GM23338 (cell line): ENCODE measurements at regions not wholly inside any gene's neighbourhood (a gene's known extent, or its start where the extent isn't known, plus 50 kb on each side); places are given as distances from the start of the nearest gene placed in this dataset.

Experiments used
- ATAC-seq: fragments of 200-7000 bp; cut with Tn5 transposase; 3 replicates; pipeline ENCODE4 v1.9.1; 2020
- DNase-seq: peaks from one replicate; pipeline ENCODE4 v3.0.0-alpha.2; 2015; ENCODE audit warnings: low spot score
- H2AFZ ChIP-seq: fragments of 200-600 bp; sonication (generic); 2 replicates; pipeline ENCODE4 v1.8.0; 2016; ENCODE audit warnings: antibody characterized with exemption, mild to moderate bottlenecking, moderate library complexity
- H3F3A ChIP-seq: fragments of 200-600 bp; sonication (generic); replicated peaks from 2 replicates; pipeline ENCODE4 v1.8.0; 2017; ENCODE audit warnings: antibody characterized with exemption, mixed run types, low read depth
- H3K27ac ChIP-seq: fragments of 200-600 bp; sonication (generic); 2 replicates; pipeline ENCODE4 v1.6.1; 2016; ENCODE audit warnings: low read depth
- H3K27me3 ChIP-seq: fragments of 200-600 bp; sonication (generic); 2 replicates; pipeline ENCODE4 v1.8.0; 2016; ENCODE audit warnings: mild to moderate bottlenecking, mixed run types, moderate library complexity; ENCODE audit not compliant: insufficient read depth
- H3K36me3 ChIP-seq: fragments of 200-600 bp; sonication (generic); 2 replicates; pipeline ENCODE4 v1.8.0; 2016; ENCODE audit warnings: mild to moderate bottlenecking; ENCODE audit not compliant: insufficient read depth
- H3K4me1 ChIP-seq: fragments of 200-600 bp; sonication (generic); 2 replicates; pipeline ENCODE4 v1.8.0; 2016; ENCODE audit warnings: mild to moderate bottlenecking, moderate library complexity; ENCODE audit not compliant: insufficient read depth
- H3K4me2 ChIP-seq: fragments of 200-600 bp; sonication (generic); 2 replicates; pipeline ENCODE4 v1.7.1; 2017; ENCODE audit warnings: mixed run types
- H3K4me3 ChIP-seq: fragments of 200-600 bp; sonication (generic); 2 replicates; pipeline ENCODE4 v1.6.1; 2016; ENCODE audit warnings: mixed run types
- H3K79me2 ChIP-seq: fragments of 200-600 bp; sonication (generic); replicated peaks from 2 replicates; pipeline ENCODE4 v1.8.0; 2017; ENCODE audit warnings: mild to moderate bottlenecking; ENCODE audit not compliant: insufficient read depth
- H3K9me2 ChIP-seq: fragments of 200-600 bp; sonication (generic); 2 replicates; pipeline ENCODE4 v1.8.0; 2017; ENCODE audit not compliant: insufficient read depth
- H4K20me1 ChIP-seq: fragments of 200-600 bp; sonication (generic); replicated peaks from 2 replicates; pipeline ENCODE4 v1.8.0; 2017; ENCODE audit warnings: mild to moderate bottlenecking; ENCODE audit not compliant: insufficient read depth
- H3K27ac Mint-ChIP-seq: 2 replicates; pipeline ENCODE4 v1.8.0; 2020; ENCODE audit warnings: inconsistent platforms, mild to moderate bottlenecking, moderate library complexity, mixed read lengths
- H3K27me3 Mint-ChIP-seq: 3 replicates; pipeline ENCODE4 v1.8.0; 2022; ENCODE audit warnings: low read depth, mild to moderate bottlenecking, moderate library complexity, mixed read lengths, inconsistent platforms; ENCODE audit not compliant: insufficient read depth, poor library complexity
- H3K36me3 Mint-ChIP-seq: 3 replicates; pipeline ENCODE4 v1.8.0; 2021; ENCODE audit warnings: low read depth, mild to moderate bottlenecking, inconsistent platforms, moderate library complexity, mixed read lengths
- H3K4me1 Mint-ChIP-seq: 3 replicates; pipeline ENCODE4 v1.8.0; 2020; ENCODE audit warnings: mild to moderate bottlenecking, inconsistent platforms, mixed read lengths
- H3K4me3 Mint-ChIP-seq: 3 replicates; pipeline ENCODE4 v1.8.0; 2021; ENCODE audit warnings: moderate library complexity, mild to moderate bottlenecking, inconsistent platforms, mixed read lengths
- H3K9me3 Mint-ChIP-seq: 3 replicates; pipeline ENCODE4 v1.8.0; 2020; ENCODE audit warnings: moderate library complexity, mild to moderate bottlenecking, inconsistent platforms, mixed read lengths
- CREB1 ChIP-seq: fragments of 250-450 bp; sonication (Bioruptor Pico); IDR thresholded peaks from 2 replicates; pipeline ENCODE4 v1.5.0; 2020; ENCODE audit warnings: low read depth, mild to moderate bottlenecking, moderate library complexity
- EZH2phosphoT487 ChIP-seq: fragments of 200-600 bp; sonication (generic); IDR thresholded peaks from one replicate; pipeline ENCODE4 v1.8.1; 2018; ENCODE audit warnings: antibody characterized with exemption; ENCODE audit not compliant: unreplicated experiment
- JUNB ChIP-seq: IDR thresholded peaks from one replicate; pipeline ENCODE4 v1.6.1; 2016; ENCODE audit warnings: antibody characterized with exemption; ENCODE audit not compliant: unreplicated experiment
- NANOG ChIP-seq: IDR thresholded peaks from 2 replicates; pipeline ENCODE4 v1.6.1; 2016; ENCODE audit warnings: antibody characterized with exemption, borderline replicate concordance
- STAT1 ChIP-seq: IDR thresholded peaks from one replicate; pipeline ENCODE4 v1.6.1; 2016; ENCODE audit warnings: antibody characterized with exemption; ENCODE audit not compliant: unreplicated experiment
- ZNF331 ChIP-seq: fragments of 250-450 bp; sonication (Bioruptor Pico); IDR thresholded peaks from 2 replicates; pipeline ENCODE4 v1.5.0; 2020; ENCODE audit warnings: low read depth, mild to moderate bottlenecking, moderate library complexity
- TF ChIP-seq, protein P1 (sequence below), 2 experiments: fragments of 200-600 bp in 1 of 2; sonication (generic) in 1 of 2; conservative IDR thresholded peaks; 2 replicates each; pipeline versions ENCODE4 v1.5.1 to v1.6.1; 2016 to 2017; ENCODE audit warnings: antibody characterized with exemption in 2 of 2, low read depth in 2 of 2, mild to moderate bottlenecking in 2 of 2, moderate library complexity in 1 of 2
- TF ChIP-seq, protein P2 (sequence below): IDR thresholded peaks from one replicate; pipeline ENCODE4 v1.6.1; 2018; ENCODE audit warnings: antibody characterized with exemption; ENCODE audit not compliant: unreplicated experiment
- TF ChIP-seq, protein P3 (sequence below): IDR thresholded peaks from 2 replicates; pipeline ENCODE4 v1.6.1; 2016; ENCODE audit warnings: antibody characterized with exemption

DNA sequence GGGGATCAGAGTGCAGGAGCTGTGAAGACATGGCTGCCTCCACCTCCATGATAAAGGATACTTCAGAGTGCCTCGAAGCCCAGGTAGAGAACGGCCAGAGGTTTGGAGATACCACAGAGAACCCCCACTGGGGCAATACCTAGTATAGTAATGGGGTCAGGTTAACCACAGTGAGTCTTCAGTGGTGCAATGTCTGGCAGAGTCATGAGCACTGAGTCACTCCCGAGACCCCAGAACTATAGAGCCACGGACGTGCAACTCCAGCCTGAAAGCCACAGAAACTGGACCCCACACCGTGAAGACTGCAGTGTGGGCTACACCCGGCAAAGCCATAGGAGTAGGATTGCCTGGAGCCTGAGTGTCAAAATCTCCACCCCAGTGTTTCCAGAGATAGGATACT lies 746.6 kb downstream of the CBLN2 start:
- H3K27me3 Mint-ChIP-seq = peaks cover 2% of the 10 kb centered on the region
- Histone ChIP-seq H3K27ac (no peak overlapping the region), H3K9me2 (no peaks in the 10 kb centered on the region), H3K4me3 (no peak overlapping the region), H3K36me3 (no peaks in the 10 kb centered on the region; the same call in 1 of the 2 replicates), H3K79me2 (no peaks in the 10 kb centered on the region), H3K27me3 (no peaks in the 10 kb centered on the region), H4K20me1 (no peaks in the 10 kb centered on the region), H3K4me2 (no peak overlapping the region), H3F3A (no peaks in the 10 kb centered on the region), H3K4me1 (no peaks in the 10 kb centered on the region), H2AFZ (no peak overlapping the region)
- TF ChIP-seq STAT1 (no peak), JUNB (no peak), NANOG (no peak), CREB1 (no peak), EZH2phosphoT487 (no peak)
- TF ChIP-seq, protein P1, sequence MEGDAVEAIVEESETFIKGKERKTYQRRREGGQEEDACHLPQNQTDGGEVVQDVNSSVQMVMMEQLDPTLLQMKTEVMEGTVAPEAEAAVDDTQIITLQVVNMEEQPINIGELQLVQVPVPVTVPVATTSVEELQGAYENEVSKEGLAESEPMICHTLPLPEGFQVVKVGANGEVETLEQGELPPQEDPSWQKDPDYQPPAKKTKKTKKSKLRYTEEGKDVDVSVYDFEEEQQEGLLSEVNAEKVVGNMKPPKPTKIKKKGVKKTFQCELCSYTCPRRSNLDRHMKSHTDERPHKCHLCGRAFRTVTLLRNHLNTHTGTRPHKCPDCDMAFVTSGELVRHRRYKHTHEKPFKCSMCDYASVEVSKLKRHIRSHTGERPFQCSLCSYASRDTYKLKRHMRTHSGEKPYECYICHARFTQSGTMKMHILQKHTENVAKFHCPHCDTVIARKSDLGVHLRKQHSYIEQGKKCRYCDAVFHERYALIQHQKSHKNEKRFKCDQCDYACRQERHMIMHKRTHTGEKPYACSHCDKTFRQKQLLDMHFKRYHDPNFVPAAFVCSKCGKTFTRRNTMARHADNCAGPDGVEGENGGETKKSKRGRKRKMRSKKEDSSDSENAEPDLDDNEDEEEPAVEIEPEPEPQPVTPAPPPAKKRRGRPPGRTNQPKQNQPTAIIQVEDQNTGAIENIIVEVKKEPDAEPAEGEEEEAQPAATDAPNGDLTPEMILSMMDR (conservative IDR thresholded peaks at IDR 0.05; ENCODE audit: low read depth in 2 of 2) = no peak
- TF ChIP-seq, protein P2, sequence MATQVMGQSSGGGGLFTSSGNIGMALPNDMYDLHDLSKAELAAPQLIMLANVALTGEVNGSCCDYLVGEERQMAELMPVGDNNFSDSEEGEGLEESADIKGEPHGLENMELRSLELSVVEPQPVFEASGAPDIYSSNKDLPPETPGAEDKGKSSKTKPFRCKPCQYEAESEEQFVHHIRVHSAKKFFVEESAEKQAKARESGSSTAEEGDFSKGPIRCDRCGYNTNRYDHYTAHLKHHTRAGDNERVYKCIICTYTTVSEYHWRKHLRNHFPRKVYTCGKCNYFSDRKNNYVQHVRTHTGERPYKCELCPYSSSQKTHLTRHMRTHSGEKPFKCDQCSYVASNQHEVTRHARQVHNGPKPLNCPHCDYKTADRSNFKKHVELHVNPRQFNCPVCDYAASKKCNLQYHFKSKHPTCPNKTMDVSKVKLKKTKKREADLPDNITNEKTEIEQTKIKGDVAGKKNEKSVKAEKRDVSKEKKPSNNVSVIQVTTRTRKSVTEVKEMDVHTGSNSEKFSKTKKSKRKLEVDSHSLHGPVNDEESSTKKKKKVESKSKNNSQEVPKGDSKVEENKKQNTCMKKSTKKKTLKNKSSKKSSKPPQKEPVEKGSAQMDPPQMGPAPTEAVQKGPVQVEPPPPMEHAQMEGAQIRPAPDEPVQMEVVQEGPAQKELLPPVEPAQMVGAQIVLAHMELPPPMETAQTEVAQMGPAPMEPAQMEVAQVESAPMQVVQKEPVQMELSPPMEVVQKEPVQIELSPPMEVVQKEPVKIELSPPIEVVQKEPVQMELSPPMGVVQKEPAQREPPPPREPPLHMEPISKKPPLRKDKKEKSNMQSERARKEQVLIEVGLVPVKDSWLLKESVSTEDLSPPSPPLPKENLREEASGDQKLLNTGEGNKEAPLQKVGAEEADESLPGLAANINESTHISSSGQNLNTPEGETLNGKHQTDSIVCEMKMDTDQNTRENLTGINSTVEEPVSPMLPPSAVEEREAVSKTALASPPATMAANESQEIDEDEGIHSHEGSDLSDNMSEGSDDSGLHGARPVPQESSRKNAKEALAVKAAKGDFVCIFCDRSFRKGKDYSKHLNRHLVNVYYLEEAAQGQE = no peak
- TF ChIP-seq, protein P3, sequence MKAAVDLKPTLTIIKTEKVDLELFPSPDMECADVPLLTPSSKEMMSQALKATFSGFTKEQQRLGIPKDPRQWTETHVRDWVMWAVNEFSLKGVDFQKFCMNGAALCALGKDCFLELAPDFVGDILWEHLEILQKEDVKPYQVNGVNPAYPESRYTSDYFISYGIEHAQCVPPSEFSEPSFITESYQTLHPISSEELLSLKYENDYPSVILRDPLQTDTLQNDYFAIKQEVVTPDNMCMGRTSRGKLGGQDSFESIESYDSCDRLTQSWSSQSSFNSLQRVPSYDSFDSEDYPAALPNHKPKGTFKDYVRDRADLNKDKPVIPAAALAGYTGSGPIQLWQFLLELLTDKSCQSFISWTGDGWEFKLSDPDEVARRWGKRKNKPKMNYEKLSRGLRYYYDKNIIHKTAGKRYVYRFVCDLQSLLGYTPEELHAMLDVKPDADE = no peak
- no peak overlapping the region for H3K4me3 Mint-ChIP-seq
- ATAC-seq (no peak), DNase-seq (no peak)
- H3K4me1 Mint-ChIP-seq = no peaks in the 10 kb centered on the region
- H3K36me3 Mint-ChIP-seq = peaks cover 20% of the 10 kb centered on the region
- H3K9me3 Mint-ChIP-seq = peaks cover 78% of the 10 kb centered on the region
- no peak overlapping the region for H3K27ac Mint-ChIP-seq

DNA sequence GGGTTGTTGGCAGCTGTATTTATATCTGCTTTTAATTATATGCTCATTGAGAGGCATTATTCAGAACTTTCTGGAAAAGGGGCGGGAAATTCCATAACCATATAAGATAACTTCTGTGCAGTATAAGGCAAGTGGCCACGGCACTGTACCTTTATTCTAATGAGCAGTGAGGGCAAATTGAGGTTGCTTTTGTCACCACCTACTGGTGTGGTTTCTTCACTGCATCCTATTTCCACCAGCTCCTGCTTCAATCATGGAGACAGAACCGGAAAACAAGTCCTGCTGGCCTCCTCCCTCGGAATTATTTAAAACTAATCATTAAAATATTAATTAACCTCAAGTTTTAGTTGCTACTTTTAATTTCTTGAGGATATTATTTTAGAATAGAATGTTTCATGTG lies 759.4 kb downstream of the CBLN2 start:
- no peak overlapping the region for H3K4me2 ChIP-seq
- H3K4me3 ChIP-seq = no peak overlapping the region
- TF ChIP-seq ZNF331 (CRISPR knock-in tag) = no peak
- TF ChIP-seq, protein P1 (conservative IDR thresholded peaks at IDR 0.05; ENCODE audit: low read depth in 2 of 2) = peak; percentile 22 to 24; a peak in 2 of 4 replicates
- H3K79me2 ChIP-seq = no peaks in the 10 kb centered on the region
- peaks cover 11% of the 10 kb centered on the region for H3K36me3 Mint-ChIP-seq
- peak; percentile 0 for DNase-seq
- H3K27ac ChIP-seq = no peak overlapping the region
- H3K4me1 Mint-ChIP-seq = no peaks in the 10 kb centered on the region
- H3K4me1 ChIP-seq = no peaks in the 10 kb centered on the region
- no peak overlapping the region for H2AFZ ChIP-seq
- no peaks in the 10 kb centered on the region; the same call in 1 of the 2 replicates for H3K36me3 ChIP-seq
- no peak for ATAC-seq
- H3K9me2 ChIP-seq = no peaks in the 10 kb centered on the region
- H3K9me3 Mint-ChIP-seq = peaks cover 79% of the 10 kb centered on the region
- H3K27me3 Mint-ChIP-seq = no peaks in the 10 kb centered on the region
- H3K27ac Mint-ChIP-seq = no peak overlapping the region
- no peak overlapping the region for H3K4me3 Mint-ChIP-seq
- no peaks in the 10 kb centered on the region for H3K27me3 ChIP-seq
- no peaks in the 10 kb centered on the region for H3F3A ChIP-seq
- no peaks in the 10 kb centered on the region for H4K20me1 ChIP-seq
